Parathyroid adenoma (tissue), 2 donors: ENCODE measurements at regions not wholly inside any gene's neighbourhood (a gene's known extent, or its start where the extent isn't known, plus 50 kb on each side); places are given as distances from the start of the nearest gene placed in this dataset.

ENCODE experiments used
- H2AFZ ChIP-seq: fragments of 300-600 bp; sonication (generic); one replicate; pipeline ENCODE4 v1.7.0; 2017; ENCODE audit warnings: antibody characterized with exemption, mild to moderate bottlenecking
- H3K27ac ChIP-seq: fragments of 300-600 bp; sonication (generic); one replicate; pipeline ENCODE4 v1.7.0; 2017
- H3K27me3 ChIP-seq: fragments of 300-600 bp; sonication (generic); one replicate; pipeline ENCODE4 v1.7.0; 2017; ENCODE audit warnings: low read length; ENCODE audit not compliant: control insufficient read depth, insufficient read depth
- H3K36me3 ChIP-seq: fragments of 300-600 bp; sonication (generic); one replicate; pipeline ENCODE4 v1.7.0; 2017; ENCODE audit warnings: low read length; ENCODE audit not compliant: control insufficient read depth, insufficient read depth
- H3K4me1 ChIP-seq: fragments of 300-600 bp; sonication (generic); one replicate; pipeline ENCODE4 v1.7.0; 2017; ENCODE audit warnings: control low read depth
- H3K4me2 ChIP-seq: fragments of 300-600 bp; sonication (generic); one replicate; pipeline ENCODE4 v1.7.0; 2017; ENCODE audit warnings: low read length
- H3K4me3 ChIP-seq: fragments of 300-600 bp; sonication (generic); one replicate; pipeline ENCODE4 v1.7.0; 2017; ENCODE audit warnings: low read depth, low read length
- H3K79me2 ChIP-seq: fragments of 300-600 bp; sonication (generic); one replicate; pipeline ENCODE4 v1.7.0; 2017; ENCODE audit warnings: control low read depth
- H3K9ac ChIP-seq: fragments of 300-600 bp; sonication (generic); one replicate; pipeline ENCODE4 v1.7.0; 2017; ENCODE audit warnings: mild to moderate bottlenecking
- H3K9me3 ChIP-seq: fragments of 300-600 bp; sonication (generic); one replicate; pipeline ENCODE4 v1.7.0; 2017; ENCODE audit warnings: low read length; ENCODE audit not compliant: control insufficient read depth
- TF ChIP-seq, protein P1 (sequence below): fragments of 300-600 bp; sonication (generic); IDR thresholded peaks from one replicate; pipeline ENCODE4 v1.7.0; 2017; ENCODE audit warnings: antibody characterized with exemption, mild to moderate bottlenecking
- donor health status: primary hyperparathyroidism.

GRCh38 chr9:118734696-118735095, 634.5 kb downstream of the BRINP1 start:
- Histone ChIP-seq H3K27me3 (no peaks in the 10 kb centered on the region), H2AFZ (no peak overlapping the region), H3K79me2 (no peaks in the 10 kb centered on the region), H3K9ac (no peak overlapping the region), H3K4me2 (no peak overlapping the region), H3K27ac (no peak overlapping the region), H3K4me3 (no peak overlapping the region), H3K4me1 (no peaks in the 10 kb centered on the region), H3K9me3 (no peaks in the 10 kb centered on the region), H3K36me3 (no peaks in the 10 kb centered on the region)
- TF ChIP-seq, protein P1, sequence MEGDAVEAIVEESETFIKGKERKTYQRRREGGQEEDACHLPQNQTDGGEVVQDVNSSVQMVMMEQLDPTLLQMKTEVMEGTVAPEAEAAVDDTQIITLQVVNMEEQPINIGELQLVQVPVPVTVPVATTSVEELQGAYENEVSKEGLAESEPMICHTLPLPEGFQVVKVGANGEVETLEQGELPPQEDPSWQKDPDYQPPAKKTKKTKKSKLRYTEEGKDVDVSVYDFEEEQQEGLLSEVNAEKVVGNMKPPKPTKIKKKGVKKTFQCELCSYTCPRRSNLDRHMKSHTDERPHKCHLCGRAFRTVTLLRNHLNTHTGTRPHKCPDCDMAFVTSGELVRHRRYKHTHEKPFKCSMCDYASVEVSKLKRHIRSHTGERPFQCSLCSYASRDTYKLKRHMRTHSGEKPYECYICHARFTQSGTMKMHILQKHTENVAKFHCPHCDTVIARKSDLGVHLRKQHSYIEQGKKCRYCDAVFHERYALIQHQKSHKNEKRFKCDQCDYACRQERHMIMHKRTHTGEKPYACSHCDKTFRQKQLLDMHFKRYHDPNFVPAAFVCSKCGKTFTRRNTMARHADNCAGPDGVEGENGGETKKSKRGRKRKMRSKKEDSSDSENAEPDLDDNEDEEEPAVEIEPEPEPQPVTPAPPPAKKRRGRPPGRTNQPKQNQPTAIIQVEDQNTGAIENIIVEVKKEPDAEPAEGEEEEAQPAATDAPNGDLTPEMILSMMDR = no peak

GRCh38 chr9:118736406-118736805, 632.8 kb downstream of the BRINP1 start:
- no peaks in the 10 kb centered on the region for H3K36me3 ChIP-seq
- H2AFZ ChIP-seq = no peak overlapping the region
- TF ChIP-seq, protein P1 = no peak
- H3K4me2 ChIP-seq = no peak overlapping the region
- no peaks in the 10 kb centered on the region for H3K4me1 ChIP-seq
- H3K27me3 ChIP-seq = no peaks in the 10 kb centered on the region
- no peaks in the 10 kb centered on the region for H3K9me3 ChIP-seq
- H3K79me2 ChIP-seq = no peaks in the 10 kb centered on the region
- H3K9ac ChIP-seq = no peak overlapping the region
- no peak overlapping the region for H3K27ac ChIP-seq
- no peak overlapping the region for H3K4me3 ChIP-seq

DNA sequence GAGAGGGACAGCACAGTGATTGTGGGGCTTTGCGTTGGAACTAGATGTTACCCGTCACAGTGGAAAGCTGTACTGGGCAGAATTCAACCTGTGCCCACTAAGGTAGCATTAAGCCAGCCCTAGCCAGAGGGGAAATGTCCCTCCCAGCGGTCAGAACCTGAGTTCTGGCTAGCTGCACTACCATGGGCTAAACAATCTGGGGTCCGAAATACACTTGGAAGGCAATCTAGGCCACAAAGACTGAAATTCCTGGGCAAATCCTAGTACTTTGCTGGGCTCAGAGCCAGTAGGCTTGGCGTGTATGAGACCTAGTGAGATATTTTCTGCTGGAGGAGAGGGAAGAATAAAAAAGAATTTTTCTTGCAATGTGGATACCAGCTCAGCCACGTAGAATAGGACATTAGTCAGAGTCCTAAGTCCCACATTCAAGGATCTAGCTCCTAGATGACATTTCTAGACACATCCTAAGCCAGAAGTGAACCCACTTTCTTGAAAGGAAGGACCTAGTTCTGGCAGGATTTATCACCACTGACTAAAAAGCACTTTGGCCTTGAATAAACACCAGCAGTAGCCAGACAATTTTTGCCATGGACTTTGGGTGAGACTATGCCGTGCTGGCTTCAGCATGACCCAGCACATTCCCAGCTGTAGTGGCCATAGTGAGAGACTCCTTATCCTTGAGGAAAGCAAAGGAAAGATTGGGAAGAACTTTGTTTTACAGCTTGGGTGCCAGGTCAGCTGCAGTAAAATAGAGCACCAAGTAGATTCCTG, 618.0 kb downstream of the BRINP1 start:
- Histone ChIP-seq H3K4me3 (no peak overlapping the region), H3K36me3 (no peaks in the 10 kb centered on the region), H3K27me3 (no peaks in the 10 kb centered on the region), H3K27ac (no peak overlapping the region), H2AFZ (no peak overlapping the region), H3K9ac (no peak overlapping the region), H3K79me2 (no peaks in the 10 kb centered on the region), H3K9me3 (no peaks in the 10 kb centered on the region), H3K4me1 (no peaks in the 10 kb centered on the region), H3K4me2 (no peak overlapping the region)
- TF ChIP-seq, protein P1 = no peak

- TF ChIP-seq, protein P1 = no peak
- no peak overlapping the region for H3K4me3 ChIP-seq
Observed at GRCh38 chr9:118751848-118752223, 617.4 kb downstream of the BRINP1 start.

More at GRCh38 chr9:118751848-118752223, 617.4 kb downstream of the BRINP1 start:
- Histone ChIP-seq H3K36me3 (no peaks in the 10 kb centered on the region), H3K27me3 (no peaks in the 10 kb centered on the region), H2AFZ (no peak overlapping the region), H3K79me2 (no peaks in the 10 kb centered on the region), H3K4me2 (no peak overlapping the region), H3K9ac (no peak overlapping the region), H3K9me3 (no peaks in the 10 kb centered on the region), H3K4me1 (no peaks in the 10 kb centered on the region), H3K27ac (no peak overlapping the region)
